Endodermal cell (in vitro differentiated cells): ENCODE measurements at regions not wholly inside any gene's neighbourhood (a gene's known extent, or its start where the extent isn't known, plus 50 kb on each side); places are given as distances from the start of the nearest gene placed in this dataset.

Source experiments
- DNase-seq: peaks from one replicate; pipeline ENCODE4 v3.0.0-alpha.2; 2017
- H3K27ac ChIP-seq: 2 replicates; pipeline ENCODE4 v1.5.1; 2013; ENCODE audit warnings: mild to moderate bottlenecking, low read depth, low read length, moderate library complexity
- H3K27me3 ChIP-seq: 2 replicates; pipeline ENCODE4 v1.6.1; 2013; ENCODE audit warnings: mild to moderate bottlenecking, low read length, moderate library complexity; ENCODE audit not compliant: insufficient read depth, control insufficient read depth, poor library complexity, severe bottlenecking
- H3K36me3 ChIP-seq: 2 replicates; pipeline ENCODE4 v1.7.0; 2013; ENCODE audit warnings: mild to moderate bottlenecking, low read length, moderate library complexity; ENCODE audit not compliant: control insufficient read depth, insufficient read depth
- H3K4me1 ChIP-seq: one replicate; pipeline ENCODE4 v1.7.0; 2013; ENCODE audit warnings: low read length; ENCODE audit not compliant: control insufficient read depth, insufficient read depth
- H3K4me3 ChIP-seq: 2 replicates; pipeline ENCODE4 v1.5.1; 2013; ENCODE audit warnings: mild to moderate bottlenecking, low read length, moderate library complexity
- H3K9ac ChIP-seq: 2 replicates; pipeline ENCODE4 v1.6.1; 2013; ENCODE audit warnings: mild to moderate bottlenecking, low read length, moderate library complexity; ENCODE audit not compliant: poor library complexity, severe bottlenecking; ENCODE audit errors: extremely low read depth
- H3K9me3 ChIP-seq: 2 replicates; pipeline ENCODE4 v1.6.1; 2013; ENCODE audit warnings: mild to moderate bottlenecking, low read length, moderate library complexity; ENCODE audit not compliant: control insufficient read depth
- H3K27ac Mint-ChIP-seq: 2 replicates; pipeline ENCODE4 v1.8.0; 2020; ENCODE audit warnings: mixed read lengths
- H3K27me3 Mint-ChIP-seq: 2 replicates; pipeline ENCODE4 v1.8.0; 2021; ENCODE audit warnings: mild to moderate bottlenecking, mixed read lengths; ENCODE audit not compliant: insufficient read depth
- H3K36me3 Mint-ChIP-seq: 2 replicates; pipeline ENCODE4 v1.8.0; 2020; ENCODE audit warnings: low read depth, mixed read lengths
- H3K4me1 Mint-ChIP-seq: 2 replicates; pipeline ENCODE4 v1.8.0; 2020; ENCODE audit warnings: mixed read lengths
- H3K4me3 Mint-ChIP-seq: 2 replicates; pipeline ENCODE4 v1.8.0; 2020; ENCODE audit warnings: mild to moderate bottlenecking, moderate library complexity, mixed read lengths
- H3K9me3 Mint-ChIP-seq: 2 replicates; pipeline ENCODE4 v1.8.0; 2020; ENCODE audit warnings: mild to moderate bottlenecking, mixed read lengths
- WGBS, 2 experiments: methylation state at CpG; one replicate each; pipeline versions ENCODE4 v1.1.5 to v1.1.7; 2013; ENCODE audit warnings: missing lambda C conversion rate in 2 of 2, mixed read lengths in 1 of 2; ENCODE audit not compliant: insufficient coverage in 1 of 2, insufficient read length in 1 of 2; 5-methylcytosine and 5-hydroxymethylcytosine counted together
- TF ChIP-seq, protein P1 (sequence below): fragments of 200-600 bp; sonication (generic); conservative IDR thresholded peaks from 2 replicates; pipeline ENCODE4 v1.5.0; 2021; ENCODE audit warnings: antibody characterized with exemption, mild to moderate bottlenecking

DNA sequence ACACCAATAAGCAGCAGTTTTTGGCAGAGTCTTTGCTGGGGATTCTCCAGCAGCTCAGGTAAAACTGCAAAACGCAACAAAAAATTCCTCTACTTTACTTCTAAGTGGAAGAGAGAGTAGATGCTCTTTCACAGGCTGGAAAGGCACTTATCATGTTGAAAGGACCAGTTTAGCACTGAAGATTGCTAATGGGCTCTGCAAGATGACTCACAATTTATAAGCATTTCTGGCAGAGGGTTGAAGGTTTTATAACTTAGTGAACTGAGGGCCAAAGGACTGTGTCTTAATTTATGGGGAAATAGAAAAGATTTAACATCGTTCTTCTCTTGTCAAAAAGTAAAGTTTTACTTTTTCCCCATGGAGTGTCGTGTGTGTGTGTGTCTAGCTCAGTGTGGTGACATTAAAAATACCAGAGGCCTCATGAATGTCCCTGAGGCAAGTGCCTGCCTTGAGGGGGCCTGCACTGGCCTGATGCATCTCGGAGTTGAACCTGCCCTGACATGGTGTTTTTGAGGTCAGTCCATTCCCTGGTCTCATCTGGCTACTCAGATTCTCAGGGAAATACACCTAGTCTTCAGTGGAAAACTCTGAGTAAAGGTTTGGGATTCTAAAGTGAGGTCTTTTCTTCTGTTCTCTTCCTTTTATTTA, 1092.0 kb downstream of the NAALADL2 start:
- H3K27me3 Mint-ChIP-seq: no peaks in the 10 kb centered on the region
- Histone ChIP-seq H3K9ac (no peak overlapping the region), H3K4me1 (no peaks in the 10 kb centered on the region), H3K9me3 (peaks cover 7% of the 10 kb centered on the region), H3K4me3 (no peak overlapping the region), H3K27ac (no peak overlapping the region), H3K27me3 (no peaks in the 10 kb centered on the region), H3K36me3 (no peaks in the 10 kb centered on the region)
- no peak overlapping the region for H3K4me3 Mint-ChIP-seq
- H3K4me1 Mint-ChIP-seq: no peaks in the 10 kb centered on the region
- TF ChIP-seq, protein P1, sequence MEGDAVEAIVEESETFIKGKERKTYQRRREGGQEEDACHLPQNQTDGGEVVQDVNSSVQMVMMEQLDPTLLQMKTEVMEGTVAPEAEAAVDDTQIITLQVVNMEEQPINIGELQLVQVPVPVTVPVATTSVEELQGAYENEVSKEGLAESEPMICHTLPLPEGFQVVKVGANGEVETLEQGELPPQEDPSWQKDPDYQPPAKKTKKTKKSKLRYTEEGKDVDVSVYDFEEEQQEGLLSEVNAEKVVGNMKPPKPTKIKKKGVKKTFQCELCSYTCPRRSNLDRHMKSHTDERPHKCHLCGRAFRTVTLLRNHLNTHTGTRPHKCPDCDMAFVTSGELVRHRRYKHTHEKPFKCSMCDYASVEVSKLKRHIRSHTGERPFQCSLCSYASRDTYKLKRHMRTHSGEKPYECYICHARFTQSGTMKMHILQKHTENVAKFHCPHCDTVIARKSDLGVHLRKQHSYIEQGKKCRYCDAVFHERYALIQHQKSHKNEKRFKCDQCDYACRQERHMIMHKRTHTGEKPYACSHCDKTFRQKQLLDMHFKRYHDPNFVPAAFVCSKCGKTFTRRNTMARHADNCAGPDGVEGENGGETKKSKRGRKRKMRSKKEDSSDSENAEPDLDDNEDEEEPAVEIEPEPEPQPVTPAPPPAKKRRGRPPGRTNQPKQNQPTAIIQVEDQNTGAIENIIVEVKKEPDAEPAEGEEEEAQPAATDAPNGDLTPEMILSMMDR: no peak
- H3K27ac Mint-ChIP-seq: no peak overlapping the region
- no peaks in the 10 kb centered on the region for H3K36me3 Mint-ChIP-seq
- peaks cover 12% of the 10 kb centered on the region for H3K9me3 Mint-ChIP-seq
- no peak for DNase-seq
- 83 to 88% methylated on average over 1 to 4 of the region's 4 CpGs for WGBS, 2 experiments

DNA sequence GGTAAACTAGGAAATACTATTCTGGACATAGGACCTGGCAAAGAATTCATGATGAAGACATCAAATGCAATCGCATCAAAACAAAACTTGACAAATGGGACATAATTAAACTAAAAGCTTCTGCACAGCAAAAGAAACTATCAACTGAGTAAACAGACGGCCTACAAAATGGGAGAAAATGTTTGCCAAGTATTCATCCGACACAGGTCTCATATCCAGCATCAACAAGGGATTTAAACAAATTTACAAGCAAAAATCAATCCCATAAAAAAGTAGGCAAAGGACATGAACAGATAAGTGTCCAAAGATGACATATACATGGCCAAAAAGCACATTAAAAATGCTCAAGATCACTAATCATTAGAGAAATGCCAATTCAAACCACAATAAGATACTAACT, 1088.9 kb downstream of the NAALADL2 start:
- TF ChIP-seq, protein P1: no peak
- Mint-ChIP-seq H3K4me1 (no peaks in the 10 kb centered on the region), H3K36me3 (no peaks in the 10 kb centered on the region), H3K27me3 (no peaks in the 10 kb centered on the region), H3K4me3 (no peak overlapping the region), H3K27ac (no peak overlapping the region), H3K9me3 (peaks cover 33% of the 10 kb centered on the region)
- Histone ChIP-seq H3K9me3 (peaks cover 25% of the 10 kb centered on the region), H3K27ac (no peak overlapping the region), H3K4me3 (no peak overlapping the region), H3K27me3 (no peaks in the 10 kb centered on the region), H3K9ac (no peak overlapping the region), H3K4me1 (no peaks in the 10 kb centered on the region), H3K36me3 (no peaks in the 10 kb centered on the region)
- 89 to 94% methylated on average over 3 of the region's 3 CpGs for WGBS, 2 experiments
- no peak for DNase-seq

- Mint-ChIP-seq H3K4me3 (no peak overlapping the region), H3K9me3 (peaks cover 56% of the 10 kb centered on the region), H3K4me1 (peaks cover 2% of the 10 kb centered on the region), H3K27me3 (no peaks in the 10 kb centered on the region), H3K27ac (peak overlapping the region; percentile 44), H3K36me3 (peaks cover 11% of the 10 kb centered on the region)
- H3K27me3 ChIP-seq: no peaks in the 10 kb centered on the region
- H3K36me3 ChIP-seq: no peaks in the 10 kb centered on the region
- no peak overlapping the region for H3K27ac ChIP-seq
- TF ChIP-seq, protein P1: peak; percentile 66
- H3K9me3 ChIP-seq: peaks cover 43% of the 10 kb centered on the region
- DNase-seq: peak; percentile 84
- H3K4me3 ChIP-seq: peak overlapping the region; percentile 48
- H3K9ac ChIP-seq: no peak overlapping the region
- no peaks in the 10 kb centered on the region for H3K4me1 ChIP-seq
Observed at GRCh38 chr3:175941352-175941751, 1082.2 kb downstream of the NAALADL2 start.
